Activated CD4-positive, alpha-beta T cell treated with anti-CD3 and anti-CD28 coated beads, Interleukin-2, amount 50 U/mL, for 1 hour (primary cell): ENCODE measurements at regions not wholly inside any gene's neighbourhood (a gene's known extent, or its start where the extent isn't known, plus 50 kb on each side); places are given as distances from the start of the nearest gene placed in this dataset.

Source experiments
- DNase-seq: peaks from one replicate; pipeline ENCODE4 v3.0.0-alpha.2; 2020

DNA sequence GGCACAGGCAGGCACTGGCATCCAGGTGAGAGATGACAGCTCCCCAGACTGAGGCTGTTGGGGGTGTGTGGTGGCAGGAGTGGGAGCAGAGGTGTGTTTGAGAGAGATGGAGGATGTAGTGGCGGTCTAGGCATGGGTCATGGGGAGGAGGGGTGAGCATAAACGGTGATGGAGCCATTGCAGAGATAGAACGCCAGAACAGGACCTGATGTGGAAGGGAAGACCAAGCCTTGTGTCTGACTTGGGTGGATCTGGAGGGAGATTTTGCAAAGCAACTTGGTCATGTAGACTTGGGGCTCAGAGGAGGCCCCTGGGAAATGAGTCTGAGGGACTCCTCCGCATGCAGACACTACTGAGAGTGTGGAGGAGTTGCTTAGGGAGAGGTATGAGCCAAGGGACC, 50.0 kb upstream of the CLDN5 start:
- DNase-seq, result no peak

DNA sequence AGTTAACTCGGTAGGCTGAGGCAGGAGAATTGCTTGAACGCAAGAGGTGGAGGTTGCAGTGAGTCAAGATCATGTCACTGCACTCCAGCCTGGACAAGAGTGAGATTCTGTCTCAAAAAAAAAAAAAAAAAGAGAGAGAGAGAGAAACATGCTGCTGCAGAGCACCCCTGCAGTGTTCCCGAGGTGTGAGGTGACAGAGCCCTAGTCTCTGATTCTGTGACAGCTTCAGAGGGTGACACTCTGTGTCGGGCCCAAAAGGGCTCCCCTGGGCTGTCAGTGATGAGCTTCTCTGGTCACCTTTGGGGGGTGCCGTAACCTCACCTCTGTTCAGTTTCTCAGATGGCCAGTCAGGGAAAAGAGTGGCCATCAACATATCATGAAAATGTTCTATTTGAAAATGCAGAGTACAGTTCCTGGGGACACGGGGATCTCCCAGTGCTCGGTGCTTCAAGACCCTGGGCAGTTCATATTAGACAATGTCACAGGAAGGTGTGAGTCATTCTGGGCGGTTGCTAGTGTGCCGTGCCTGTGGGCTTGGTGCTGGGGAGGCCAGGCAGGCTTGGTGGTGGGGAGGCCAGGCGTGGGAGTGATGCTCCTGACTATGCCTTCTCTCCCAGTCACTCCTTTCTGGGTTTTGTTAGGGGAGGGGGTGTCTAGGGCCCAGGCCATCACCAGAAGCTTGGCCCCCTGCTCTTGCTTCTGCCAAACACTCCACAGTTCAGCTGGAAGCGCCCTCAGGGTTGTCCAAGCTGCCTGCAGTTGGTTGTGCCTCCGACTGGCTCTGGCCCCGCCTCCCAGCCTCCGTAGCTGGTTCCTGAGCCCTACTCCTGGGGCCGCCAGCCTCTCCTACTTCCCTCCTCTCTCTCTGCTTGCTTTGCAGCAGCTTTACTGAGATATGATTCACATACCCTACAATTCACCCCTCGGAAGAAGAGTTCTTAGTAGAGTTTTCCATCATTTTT, 52.5 kb upstream of the CLDN5 start:
- peak; percentile 26 for DNase-seq

DNA sequence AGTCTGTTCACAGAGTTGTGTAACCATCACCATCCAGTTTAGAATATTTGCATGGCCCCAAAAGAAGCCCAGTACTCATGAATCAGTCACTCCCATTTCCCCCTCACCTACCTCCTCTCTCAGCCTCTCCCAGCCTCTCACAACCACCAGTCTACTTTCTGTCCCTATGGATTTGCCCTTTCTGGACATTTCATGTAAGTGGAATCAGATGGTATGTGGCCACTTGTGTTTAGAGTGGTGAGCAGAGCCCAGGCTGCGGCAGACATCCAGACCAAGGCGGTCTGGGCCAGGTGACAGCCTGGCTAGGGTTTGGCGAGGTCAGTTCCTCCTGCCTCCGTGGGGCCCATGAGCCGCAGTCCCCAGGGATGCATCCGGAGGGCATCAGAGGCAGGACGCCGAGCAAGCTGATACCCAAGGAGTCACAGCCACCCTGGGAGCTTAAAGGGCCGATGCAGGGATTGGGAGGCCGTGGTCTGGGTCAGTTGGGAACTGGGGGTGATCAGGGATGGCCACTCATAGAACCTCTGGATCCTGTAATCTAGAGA, 53.3 kb upstream of the CLDN5 start:
- DNase-seq, result no peak

DNA sequence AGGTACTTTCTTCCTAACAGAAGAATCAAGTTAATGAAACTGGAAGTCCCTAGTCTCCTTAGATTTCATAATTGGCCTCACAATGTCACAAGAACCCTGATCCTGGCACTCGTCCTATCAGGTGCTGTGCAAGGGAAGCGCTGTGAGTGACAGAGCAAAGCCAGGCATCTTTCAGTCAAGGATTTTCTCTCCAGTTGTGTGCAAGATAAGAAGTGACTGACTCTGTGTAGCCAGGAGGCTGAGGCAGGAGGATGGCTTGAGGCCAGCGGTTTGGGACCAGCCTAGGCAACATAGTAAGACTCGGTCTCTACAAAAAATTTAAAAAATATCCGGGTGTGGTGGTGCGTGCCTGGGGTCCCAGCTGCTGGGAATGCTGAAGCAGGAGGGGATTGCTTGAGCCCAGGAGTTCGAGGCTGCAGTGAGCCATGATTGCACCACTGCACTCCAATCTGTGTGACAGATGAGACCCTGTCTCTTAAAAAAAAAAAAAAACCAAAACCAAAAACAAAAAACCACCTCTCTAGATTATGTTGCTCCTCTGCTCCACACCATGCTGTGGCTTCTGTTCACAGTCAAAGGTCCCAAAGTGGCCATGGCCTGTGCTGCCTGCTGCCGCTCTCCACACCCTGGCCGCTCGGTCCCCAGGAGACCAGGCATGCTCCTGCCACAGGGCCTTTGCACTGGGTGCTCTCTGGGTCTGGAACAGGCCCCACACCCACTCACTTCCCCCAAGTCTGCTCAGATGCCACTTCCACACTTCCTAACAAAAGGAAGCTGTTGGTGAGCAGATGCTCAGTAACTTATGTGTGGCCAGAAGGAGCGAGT, 54.2 kb upstream of the CLDN5 start:
- DNase-seq, result no peak

DNA sequence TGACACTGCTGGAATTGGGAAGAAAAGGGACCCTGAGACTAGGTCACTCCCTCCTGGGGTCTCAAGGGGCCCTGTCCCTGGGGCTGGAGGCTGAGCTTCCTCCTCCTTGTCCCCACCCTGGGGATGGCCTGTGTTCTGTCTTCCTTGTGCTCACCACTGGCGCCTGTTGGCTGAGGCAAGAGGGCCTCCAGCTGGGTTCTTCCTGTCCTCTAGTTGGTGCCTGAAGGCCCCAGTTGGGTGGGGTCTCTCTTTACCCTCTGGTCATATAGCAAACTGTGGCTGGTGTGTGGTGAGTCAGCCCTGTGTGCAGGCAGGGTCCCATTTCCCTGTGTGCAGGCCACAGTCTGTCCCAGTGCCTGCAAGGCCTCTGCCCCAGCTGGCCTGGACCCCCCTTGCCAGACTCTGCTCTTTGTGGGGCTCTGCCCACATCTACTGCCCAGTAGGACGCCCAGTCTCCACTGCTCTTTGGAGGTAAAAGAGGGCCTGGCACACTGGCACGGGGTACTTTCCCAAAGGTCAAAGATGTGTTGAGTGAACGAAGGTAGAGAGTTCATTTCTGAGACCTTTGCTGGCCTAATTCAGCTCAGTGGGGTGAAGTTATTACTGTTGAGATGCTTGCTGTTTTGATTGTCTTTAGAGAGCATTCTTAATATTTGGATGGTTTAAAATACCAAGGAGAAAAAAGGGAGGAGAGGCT, 55.1 kb upstream of the CLDN5 start:
- no peak for DNase-seq

DNA sequence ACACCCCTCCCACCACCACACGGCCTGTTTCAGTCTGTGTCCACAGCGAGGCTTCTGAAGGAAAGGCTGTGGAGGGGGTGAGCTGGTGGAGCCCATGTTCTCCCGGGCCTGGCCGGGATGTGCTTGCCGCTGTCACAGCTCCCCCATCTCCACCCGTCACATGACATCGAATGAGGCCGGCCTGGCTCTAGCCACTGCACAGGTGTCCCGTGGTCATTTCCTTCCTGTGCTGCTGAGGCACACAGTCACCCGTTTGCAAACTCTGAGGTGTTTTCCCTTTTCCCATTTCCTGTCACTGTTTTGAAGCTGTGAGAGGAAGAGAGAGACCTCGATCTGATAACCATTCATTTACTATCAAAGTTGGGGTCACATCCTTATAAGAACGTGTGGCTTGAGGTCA, 55.7 kb upstream of the CLDN5 start:
- no peak for DNase-seq

DNA sequence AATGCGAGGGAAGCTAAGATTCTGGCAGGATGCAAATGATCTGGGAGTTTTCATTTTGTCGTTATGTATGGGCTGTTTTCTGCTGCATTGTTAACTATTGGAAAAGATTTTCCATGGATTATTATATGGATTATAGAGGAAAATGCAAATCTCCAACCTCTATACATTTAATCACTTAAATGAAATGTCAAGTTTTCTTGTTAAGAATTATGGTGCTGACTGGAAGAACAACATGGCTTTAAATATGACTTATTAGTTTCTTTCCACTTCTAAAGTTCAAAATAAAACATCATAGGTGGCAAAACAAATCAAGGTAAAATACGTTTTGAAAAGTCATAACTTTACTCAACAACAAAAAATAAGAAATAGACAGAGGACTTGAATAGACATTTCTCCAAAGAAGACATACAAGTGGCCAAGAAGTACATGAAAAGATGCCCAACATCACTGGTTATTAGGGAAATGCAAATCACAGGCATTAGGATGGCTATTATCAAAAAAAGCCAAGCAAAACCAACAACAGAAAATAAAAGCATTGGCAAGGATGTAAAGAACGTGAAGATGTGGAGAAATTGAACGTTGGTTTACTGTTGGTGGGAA, 56.2 kb upstream of the CLDN5 start:
- DNase-seq, result no peak

DNA sequence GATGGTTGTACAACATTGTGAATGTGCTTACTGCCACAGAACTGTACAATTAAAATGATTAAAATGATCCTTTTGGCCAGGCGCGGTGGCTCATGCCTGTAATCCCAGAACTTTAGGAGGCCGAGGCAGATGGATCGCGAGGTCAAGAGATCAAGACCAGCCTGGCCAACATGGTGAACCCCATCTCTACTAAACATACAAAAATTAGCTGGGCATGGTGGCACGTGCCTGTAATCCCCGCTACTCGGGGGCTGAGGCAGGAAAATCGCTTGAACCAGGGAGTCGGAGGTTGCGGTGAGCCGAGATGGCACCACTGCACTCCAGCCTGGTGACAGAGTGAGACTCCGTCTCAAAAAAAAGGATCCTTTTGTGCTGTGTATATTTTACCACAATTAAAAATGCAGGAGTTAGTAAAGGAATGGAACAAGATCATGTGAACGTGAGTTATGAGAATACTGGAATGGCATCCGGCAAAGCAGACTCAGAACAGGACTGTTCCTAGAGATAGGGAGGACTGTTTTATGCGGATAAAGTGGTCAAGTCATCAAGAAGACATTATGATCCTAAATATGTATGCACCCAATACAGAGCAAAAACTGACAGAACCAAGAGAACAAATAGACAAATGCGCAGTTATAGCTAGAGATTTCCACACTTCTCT, 58.0 kb upstream of the CLDN5 start:
- no peak for DNase-seq

DNA sequence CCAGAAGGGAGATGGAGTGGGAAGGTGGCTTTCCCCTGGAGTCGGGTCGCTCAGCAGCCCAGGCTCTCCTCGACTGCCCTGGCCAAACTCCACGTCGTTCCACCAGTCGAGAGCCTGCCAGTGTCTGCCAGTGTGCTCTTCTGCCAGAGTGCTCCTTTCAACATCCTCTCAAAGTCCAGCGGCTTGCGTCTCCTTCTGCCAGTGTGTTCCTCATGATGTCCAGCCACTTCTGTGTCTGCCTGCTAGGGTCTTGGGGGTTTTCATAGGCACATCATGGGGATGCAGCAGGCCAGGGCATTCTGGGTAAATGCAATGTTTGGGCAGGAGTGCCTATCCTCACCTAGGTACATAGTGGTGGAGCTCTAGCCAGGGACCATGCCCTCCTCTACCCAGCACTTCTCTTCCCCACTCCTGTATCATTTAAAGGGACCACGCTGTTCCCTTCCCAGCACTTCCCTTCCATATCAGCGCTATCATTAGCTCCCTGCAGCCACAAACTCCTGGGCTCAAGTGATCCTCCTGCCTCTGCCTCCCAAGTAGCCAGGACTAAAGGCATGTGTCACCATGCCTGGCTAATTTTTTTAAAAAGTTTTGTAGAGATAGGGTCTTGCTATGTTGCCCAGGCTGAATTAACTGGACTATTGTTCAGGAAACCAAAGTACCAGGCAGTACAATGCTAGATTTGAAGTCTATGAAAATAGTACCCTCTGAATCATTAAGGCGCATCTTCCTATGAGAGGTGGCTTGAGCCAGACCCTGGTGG, 62.9 kb upstream of the CLDN5 start:
- DNase-seq, result no peak

DNA sequence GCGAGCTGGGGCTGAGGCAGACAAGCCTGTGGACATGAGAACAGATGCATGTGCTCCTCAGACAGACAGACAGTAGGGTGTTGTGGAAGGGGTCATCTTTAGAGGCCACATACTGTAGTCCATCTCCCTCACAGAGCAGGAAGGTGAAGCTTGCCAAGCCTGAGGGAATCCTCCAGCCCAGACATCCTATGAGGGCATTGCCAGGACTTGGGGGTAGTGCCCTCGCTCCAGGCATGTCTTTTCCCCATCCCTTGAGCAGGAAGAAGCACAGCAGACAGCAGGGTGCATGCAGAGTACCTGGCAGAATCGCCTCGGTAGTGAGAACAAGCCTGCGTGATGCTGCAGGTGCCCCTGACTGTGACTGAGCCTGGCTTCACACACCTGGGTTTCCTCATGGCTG, 66.5 kb upstream of the CLDN5 start:
- DNase-seq, result no peak

DNA sequence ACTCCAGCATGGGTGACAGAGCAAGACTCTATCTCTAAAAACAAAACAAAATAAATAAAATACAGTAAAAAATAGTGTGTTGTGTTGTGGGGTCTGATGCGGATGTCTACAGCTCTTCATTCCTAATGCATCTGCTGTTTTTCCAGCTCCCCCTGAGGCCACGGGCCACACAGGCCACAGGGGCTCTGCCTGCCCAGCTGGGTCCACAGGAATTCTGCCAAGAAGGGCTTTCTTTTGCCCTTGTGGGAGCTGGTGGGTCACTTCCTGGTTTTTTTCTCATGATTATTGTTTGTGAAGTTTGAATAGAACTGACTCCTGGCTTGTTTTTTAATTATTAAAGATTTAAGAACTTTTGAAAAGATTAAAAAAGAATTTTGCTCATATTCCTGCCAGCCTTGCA, 67.4 kb upstream of the CLDN5 start:
- DNase-seq, result no peak

DNA sequence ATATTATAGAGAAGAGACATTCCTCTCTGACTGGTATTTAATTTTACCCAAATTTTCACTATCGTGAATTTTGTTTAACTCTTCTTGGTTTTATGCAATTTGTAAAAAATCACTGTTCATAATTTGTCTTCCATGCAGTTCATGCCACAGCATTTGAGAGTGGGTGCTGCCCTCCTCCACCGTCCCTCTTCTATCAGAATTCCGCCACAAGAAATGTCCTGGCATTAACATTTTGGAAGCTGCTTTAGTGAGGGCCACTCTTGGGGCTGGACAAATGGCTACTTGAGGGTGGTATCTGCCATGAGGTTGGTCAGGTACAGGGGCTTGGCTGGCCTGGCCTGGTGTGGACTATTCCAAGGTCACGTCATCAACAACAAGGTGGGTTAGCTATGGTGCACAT, 68.3 kb upstream of the CLDN5 start:
- DNase-seq, result no peak

DNA sequence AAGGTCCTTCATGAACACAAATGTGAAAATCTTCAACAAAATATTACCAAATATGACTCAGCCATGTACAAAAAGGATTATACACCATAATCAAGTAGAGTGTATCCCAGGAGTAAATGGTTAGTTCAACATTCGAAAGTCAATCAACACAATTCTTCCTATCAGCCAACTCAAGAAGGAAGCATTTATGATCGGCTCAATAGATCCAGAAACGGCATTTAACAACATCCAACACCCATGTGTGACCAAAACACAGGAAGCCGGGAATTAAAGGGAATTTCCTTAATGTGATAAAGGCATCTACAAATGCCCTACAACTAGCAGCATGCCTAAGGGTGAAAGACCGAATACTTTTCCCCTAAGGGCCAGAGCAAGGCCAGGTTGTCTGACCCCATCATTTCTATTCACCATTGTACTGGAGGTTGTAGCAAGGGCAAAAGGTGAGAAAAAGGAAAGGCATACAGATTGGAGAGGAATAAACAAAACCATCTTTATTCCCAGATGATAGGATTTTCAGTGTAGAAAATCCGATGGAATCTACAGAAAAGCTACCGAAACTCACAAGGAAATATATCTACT, 69.9 kb upstream of the CLDN5 start:
- DNase-seq, result no peak

DNA sequence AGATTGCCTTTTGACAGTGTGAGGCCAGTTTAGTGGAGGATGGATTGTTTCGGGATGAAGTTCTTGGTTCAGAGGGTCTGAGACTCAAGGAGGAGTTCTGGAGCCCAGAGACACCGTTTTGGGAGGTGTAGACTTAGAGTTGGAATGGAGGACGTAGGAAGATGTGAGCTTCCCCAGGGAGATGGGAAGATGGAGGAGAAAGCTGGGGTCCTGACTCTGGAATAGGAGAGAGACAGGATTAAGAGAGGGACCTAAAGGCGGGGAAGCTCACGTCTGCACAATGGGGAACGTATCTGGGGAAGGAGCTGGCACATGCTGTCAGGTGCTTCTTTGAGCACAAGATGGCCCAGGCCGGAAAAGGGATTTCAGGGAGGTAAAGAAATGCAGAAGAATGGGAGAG, 71.3 kb upstream of the CLDN5 start:
- DNase-seq, result no peak

DNA sequence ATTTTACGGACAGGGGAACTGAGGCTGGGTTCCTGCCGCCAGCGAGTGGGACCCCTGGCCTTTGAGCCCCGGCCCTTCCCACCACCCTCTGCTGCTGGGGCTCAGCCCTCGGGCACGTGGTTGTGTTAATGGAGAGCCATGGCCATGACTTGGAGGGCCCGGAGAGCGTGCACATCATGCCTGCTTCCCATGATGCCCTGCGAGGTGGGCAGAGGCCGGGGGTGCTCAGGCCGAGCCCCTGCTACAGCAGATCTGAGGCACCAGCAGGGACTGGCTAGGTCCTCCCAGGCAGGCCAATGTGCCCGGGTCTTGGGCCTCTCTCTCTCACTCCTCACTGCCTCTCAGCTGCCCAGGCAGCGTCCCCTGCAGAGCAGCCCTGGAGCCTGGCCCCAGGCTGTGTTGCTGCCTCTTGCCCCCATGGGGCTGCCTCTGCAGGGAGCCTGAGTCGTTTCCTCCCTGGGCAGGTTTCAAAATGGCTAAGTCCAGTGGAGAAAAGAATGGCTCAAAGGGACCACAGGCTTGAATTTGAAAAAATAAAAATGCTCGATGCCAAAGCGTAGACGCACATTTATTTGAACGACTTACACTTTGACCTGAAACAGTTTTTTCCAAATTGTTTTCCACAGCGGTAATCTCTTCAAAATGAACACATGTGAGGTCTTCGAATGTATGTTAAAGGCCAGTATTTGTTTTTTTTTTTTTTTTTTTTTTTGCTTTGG, 72.6 kb upstream of the CLDN5 start:
- DNase-seq, result no peak

DNA sequence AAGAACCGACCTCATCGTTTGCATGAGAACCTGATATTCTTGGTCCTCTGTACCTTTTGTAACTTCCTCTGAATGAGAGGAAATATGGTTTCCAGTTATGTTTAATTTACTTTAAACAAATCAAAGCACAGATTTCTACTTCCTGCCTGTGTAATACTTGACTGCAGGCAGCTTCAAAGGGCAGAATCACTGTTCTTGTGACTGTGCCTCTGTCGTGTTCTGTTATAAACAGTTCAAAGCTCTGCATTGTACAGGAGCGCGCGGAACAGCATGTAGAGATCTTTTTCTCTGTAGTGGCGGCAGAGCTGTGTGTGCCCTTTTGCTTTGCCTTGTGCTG, 73.2 kb upstream of the CLDN5 start:
- peak; percentile 45 for DNase-seq

DNA sequence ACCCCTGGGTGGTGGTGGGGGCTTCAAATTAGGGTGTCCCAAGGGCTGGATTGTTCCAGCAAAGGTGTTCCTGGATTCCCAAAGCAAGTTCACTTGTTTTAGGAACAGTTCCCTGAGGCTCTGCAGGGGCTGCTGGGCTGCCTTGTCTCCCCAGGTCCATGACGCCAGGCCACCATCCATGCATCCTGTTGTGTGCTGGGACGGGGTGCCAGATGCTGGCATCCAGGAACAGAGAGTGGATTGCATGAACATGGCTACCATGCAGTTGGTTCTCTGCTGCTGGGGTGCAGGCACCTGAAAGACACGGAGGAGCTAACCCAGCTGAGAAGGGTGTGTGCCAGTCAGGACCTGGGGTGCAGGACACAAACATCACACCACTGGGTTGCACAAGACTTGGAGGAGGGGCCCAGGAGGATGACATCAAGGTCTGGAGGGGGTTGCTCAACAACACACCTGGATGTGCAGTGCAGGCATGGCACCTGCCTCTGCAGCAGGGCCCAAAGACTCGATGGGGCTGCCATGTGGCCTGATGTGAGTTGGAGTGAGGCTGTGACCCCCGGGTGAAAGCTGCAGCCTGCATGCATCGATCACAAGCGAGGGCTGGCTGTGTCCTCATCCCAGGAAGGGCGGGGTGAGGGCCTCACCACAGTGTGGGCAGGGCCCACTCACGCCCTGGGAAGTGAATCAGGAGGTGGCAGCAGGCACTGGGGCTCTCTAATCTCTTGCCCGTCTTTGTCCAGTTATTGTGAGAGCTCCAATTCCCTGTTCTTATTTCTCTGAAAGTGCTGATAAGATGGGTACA, 74.0 kb upstream of the CLDN5 start:
- DNase-seq, result no peak

DNA sequence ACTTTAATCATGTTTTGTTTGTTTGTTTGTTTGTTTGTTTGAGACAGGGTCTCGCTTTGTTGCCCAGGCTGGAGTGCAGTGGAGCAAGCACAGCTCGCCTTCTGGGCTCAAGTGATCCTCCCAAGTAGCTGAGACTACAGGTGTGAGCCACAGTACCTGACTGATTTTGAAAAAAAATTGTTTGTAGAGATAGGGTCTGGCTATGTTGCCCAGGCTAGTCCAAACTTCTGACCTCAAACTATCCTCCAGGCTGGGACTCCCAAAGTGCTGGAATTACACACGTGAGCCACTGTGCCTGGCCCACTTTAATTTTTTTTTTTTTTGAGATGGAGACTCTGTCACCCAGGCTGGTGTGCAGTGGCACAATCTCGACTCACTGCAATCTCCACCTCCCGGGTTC, 74.8 kb upstream of the CLDN5 start:
- DNase-seq, result no peak

DNA sequence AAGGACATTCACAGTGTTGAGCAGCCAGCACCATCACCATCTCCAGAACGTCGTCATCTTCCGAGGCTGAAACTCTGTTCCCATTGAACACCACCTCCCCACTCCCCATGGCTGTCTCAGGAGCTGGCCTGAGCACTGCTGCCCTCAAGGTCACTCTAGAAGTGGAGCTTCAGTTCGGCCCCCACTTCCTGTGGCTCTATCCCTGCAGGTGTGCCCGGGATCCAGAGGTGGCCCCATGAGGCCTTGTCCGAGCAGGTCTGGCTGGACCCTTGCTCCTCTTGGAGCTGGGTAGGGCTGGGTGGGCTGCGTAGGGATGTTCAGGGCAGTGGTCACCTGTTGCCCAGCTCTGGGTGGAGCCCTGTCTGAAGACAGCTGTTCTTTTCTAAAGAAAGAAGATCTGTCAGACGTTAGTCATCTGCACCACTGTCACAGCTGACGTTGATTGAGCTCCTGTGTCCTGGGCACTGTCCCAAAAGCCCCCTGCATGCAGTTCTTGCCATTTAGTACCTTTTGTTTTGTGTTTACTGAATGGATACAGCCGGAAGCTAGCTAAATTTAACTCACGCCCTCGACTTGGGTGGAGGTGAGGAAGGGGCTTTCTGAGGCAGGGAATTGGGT, 75.5 kb upstream of the CLDN5 start:
- no peak for DNase-seq
